Mesenchymal stem cell (in vitro differentiated cells and primary cell): ENCODE measurements at regions not wholly inside any gene's neighbourhood (a gene's known extent, or its start where the extent isn't known, plus 50 kb on each side); places are given as distances from the start of the nearest gene placed in this dataset.

Source experiments
- DNase-seq: peaks from one replicate; pipeline ENCODE4 v3.0.0-alpha.2; 2013
- H2AFZ ChIP-seq: one replicate; pipeline ENCODE4 v1.6.1; 2013; ENCODE audit warnings: low read depth, mild to moderate bottlenecking, control low read depth, inconsistent platforms, low read length, moderate library complexity
- H2AK5ac ChIP-seq: 2 replicates; pipeline ENCODE4 v1.6.1; 2013; ENCODE audit warnings: low read length, moderate library complexity, mild to moderate bottlenecking, inconsistent platforms; ENCODE audit not compliant: severe bottlenecking
- H2BK120ac ChIP-seq: one replicate; pipeline ENCODE4 v1.6.1; 2013; ENCODE audit warnings: low read depth, mild to moderate bottlenecking, inconsistent platforms, low read length, moderate library complexity
- H2BK12ac ChIP-seq, 2 experiments: one replicate each; pipeline ENCODE4 v1.6.1; 2013; ENCODE audit warnings: inconsistent platforms in 2 of 2, low read length in 2 of 2, mild to moderate bottlenecking in 2 of 2, moderate library complexity in 2 of 2, control low read depth in 1 of 2
- H2BK15ac ChIP-seq: one replicate; pipeline ENCODE4 v1.6.1; 2013; ENCODE audit warnings: mild to moderate bottlenecking, low read depth, inconsistent platforms; ENCODE audit not compliant: poor library complexity, severe bottlenecking
- H2BK5ac ChIP-seq: 2 replicates; pipeline ENCODE4 v1.6.1; 2013; ENCODE audit warnings: low read depth, mild to moderate bottlenecking, low read length, control low read depth, inconsistent platforms; ENCODE audit not compliant: poor library complexity, severe bottlenecking
- H3K14ac ChIP-seq, 2 experiments: one replicate each; pipeline ENCODE4 v1.6.1; 2013; ENCODE audit warnings: inconsistent platforms in 2 of 2, low read length in 2 of 2, control low read depth in 1 of 2, mild to moderate bottlenecking in 1 of 2, moderate library complexity in 1 of 2
- H3K18ac ChIP-seq, 2 experiments: one replicate each; pipeline ENCODE4 v1.6.1; 2013; ENCODE audit warnings: inconsistent platforms in 2 of 2, low read length in 2 of 2, control low read depth in 1 of 2, low read depth in 1 of 2, mild to moderate bottlenecking in 1 of 2
- H3K23ac ChIP-seq, 2 experiments: one replicate each; pipeline ENCODE4 v1.6.1; 2013; ENCODE audit warnings: inconsistent platforms in 2 of 2, low read length in 2 of 2, mild to moderate bottlenecking in 2 of 2, moderate library complexity in 2 of 2, control low read depth in 1 of 2
- H3K27ac ChIP-seq: 2 replicates; pipeline ENCODE4 v1.5.1; 2013; ENCODE audit warnings: mild to moderate bottlenecking, moderate library complexity, low read length, control low read depth, inconsistent platforms; ENCODE audit not compliant: poor library complexity, severe bottlenecking
- H3K27me3 ChIP-seq, 2 experiments: 2 replicates each; pipeline versions ENCODE4 v1.6.1 to v1.7.0; 2013; ENCODE audit warnings: low read length in 2 of 2, mild to moderate bottlenecking in 2 of 2, moderate library complexity in 2 of 2, control low read depth in 1 of 2, inconsistent platforms in 1 of 2; ENCODE audit not compliant: control insufficient read depth in 1 of 2, insufficient read depth in 1 of 2
- H3K36me3 ChIP-seq, 2 experiments: 2 replicates each; pipeline versions ENCODE4 v1.6.1 to v1.7.0; 2013; ENCODE audit warnings: low read length in 2 of 2, control low read depth in 1 of 2, inconsistent platforms in 1 of 2, low read depth in 1 of 2, mild to moderate bottlenecking in 1 of 2; ENCODE audit not compliant: insufficient read depth in 2 of 2, control insufficient read depth in 1 of 2
- H3K4ac ChIP-seq, 2 experiments: one replicate each; pipeline ENCODE4 v1.6.1; 2013; ENCODE audit warnings: inconsistent platforms in 2 of 2, low read length in 2 of 2, mild to moderate bottlenecking in 2 of 2, moderate library complexity in 2 of 2, control low read depth in 1 of 2, low read depth in 1 of 2
- H3K4me1 ChIP-seq: 2 replicates; pipeline ENCODE4 v1.6.1; 2013; ENCODE audit warnings: low read depth, low read length, control low read depth; ENCODE audit not compliant: control insufficient read depth, insufficient read depth
- H3K4me2 ChIP-seq: 2 replicates; pipeline ENCODE4 v1.6.1; 2013; ENCODE audit warnings: low read length, mild to moderate bottlenecking, inconsistent platforms; ENCODE audit not compliant: poor library complexity, severe bottlenecking
- H3K4me3 ChIP-seq, 2 experiments: 2 replicates each; pipeline versions ENCODE4 v1.5.1 to v1.7.0; 2013; ENCODE audit warnings: low read length in 2 of 2, mild to moderate bottlenecking in 2 of 2, control low read depth in 1 of 2, low read depth in 1 of 2; ENCODE audit not compliant: insufficient read depth in 1 of 2
- H3K79me1 ChIP-seq: replicated peaks from 2 replicates; pipeline ENCODE4 v1.6.1; 2013; ENCODE audit warnings: mild to moderate bottlenecking, control low read depth, low read length, inconsistent platforms; ENCODE audit not compliant: poor library complexity, severe bottlenecking
- H3K9ac ChIP-seq: 2 replicates; pipeline ENCODE4 v1.7.0; 2013; ENCODE audit warnings: mild to moderate bottlenecking, low read length, moderate library complexity
- H3K9me3 ChIP-seq: 2 replicates; pipeline ENCODE4 v1.7.0; 2013; ENCODE audit warnings: mild to moderate bottlenecking, low read length; ENCODE audit not compliant: control insufficient read depth
- H4K8ac ChIP-seq: one replicate; pipeline ENCODE4 v1.6.1; 2013; ENCODE audit warnings: inconsistent platforms, mild to moderate bottlenecking, low read length, moderate library complexity
- H4K91ac ChIP-seq: one replicate; pipeline ENCODE4 v1.6.1; 2013; ENCODE audit warnings: mild to moderate bottlenecking, low read length, inconsistent platforms
- WGBS: methylation state at CpG from one replicate; pipeline ENCODE4 v1.1.7; 2013; ENCODE audit warnings: mixed read lengths; 5-methylcytosine and 5-hydroxymethylcytosine counted together

GRCh38 chr3:56985878-56986277, 74.6 kb upstream of the SPATA12 start:
- Histone ChIP-seq H3K4ac (no peak overlapping the region), H3K4me3 (peak overlapping the region in 1 of 2 experiments; percentile 36), H4K91ac (peak overlapping the region; percentile 44), H4K8ac (peak overlapping the region; percentile 19), H2AK5ac (no peak overlapping the region), H2BK120ac (peak overlapping the region; percentile 49), H3K14ac (no peak overlapping the region), H3K4me2 (no peak overlapping the region), H3K36me3 (no peaks in the 10 kb centered on the region), H3K27ac (no peak overlapping the region), H3K27me3 (peaks cover 0 to 19% of the 10 kb centered on the region in 2 experiments), H3K18ac (peak overlapping the region in 1 of 2 experiments; percentile 13), H2BK5ac (no peak overlapping the region), H3K9me3 (no peaks in the 10 kb centered on the region), H3K9ac (peak overlapping the region; percentile 66), H2BK12ac (peak overlapping the region; percentile 28 to 67), H2BK15ac (peak overlapping the region; percentile 31), H3K79me1 (no peaks in the 10 kb centered on the region), H3K23ac (no peak overlapping the region), H3K4me1 (no peaks in the 10 kb centered on the region), H2AFZ (no peak overlapping the region)
- WGBS = 58% methylated on average over 2 of the region's 2 CpGs
- DNase-seq = peak; percentile 34

- Histone ChIP-seq H3K79me1 (no peaks in the 10 kb centered on the region), H3K18ac (peak overlapping the region; percentile 13 to 26), H3K4me3 (peak overlapping the region in 1 of 2 experiments; percentile 19), H2BK12ac (peak overlapping the region; percentile 28 to 67), H2BK15ac (peak overlapping the region; percentile 30), H2BK5ac (no peak overlapping the region), H2AK5ac (no peak overlapping the region), H3K27me3 (peaks cover 0 to 14% of the 10 kb centered on the region in 2 experiments), H4K8ac (peak overlapping the region; percentile 19), H2AFZ (no peak overlapping the region), H3K4me2 (no peak overlapping the region), H3K4me1 (peaks cover 2% of the 10 kb centered on the region), H3K14ac (no peak overlapping the region), H2BK120ac (peak overlapping the region; percentile 24), H4K91ac (peak overlapping the region; percentile 44), H3K4ac (peak overlapping the region in 1 of 2 experiments; percentile 66), H3K9me3 (no peaks in the 10 kb centered on the region), H3K9ac (peak overlapping the region; percentile 66), H3K27ac (no peak overlapping the region), H3K23ac (no peak overlapping the region), H3K36me3 (no peaks in the 10 kb centered on the region)
- 95% methylated on average over 9 of the region's 9 CpGs for WGBS
- no peak for DNase-seq
Observed at GRCh38 chr3:56985460-56985859, 75.0 kb upstream of the SPATA12 start.

GRCh38 chr3:56983427-56983826, 77.0 kb upstream of the SPATA12 start:
- no peak overlapping the region for H2BK15ac ChIP-seq
- H3K18ac ChIP-seq = no peak overlapping the region
- H3K36me3 ChIP-seq = no peaks in the 10 kb centered on the region
- no peak overlapping the region for H4K8ac ChIP-seq
- H3K23ac ChIP-seq = no peak overlapping the region
- no peak overlapping the region for H3K4ac ChIP-seq
- H2BK120ac ChIP-seq = no peak overlapping the region
- no peak overlapping the region for H3K4me2 ChIP-seq
- H3K9me3 ChIP-seq = no peaks in the 10 kb centered on the region
- H3K4me1 ChIP-seq = peaks cover 2% of the 10 kb centered on the region
- H3K79me1 ChIP-seq = no peaks in the 10 kb centered on the region
- no peak overlapping the region for H3K27ac ChIP-seq
- no peaks in the 10 kb centered on the region for H3K27me3 ChIP-seq
- no peak overlapping the region for H2AFZ ChIP-seq
- no peak overlapping the region for H2AK5ac ChIP-seq
- H2BK12ac ChIP-seq = no peak overlapping the region
- no peak for DNase-seq
- peak overlapping the region; percentile 85 for H4K91ac ChIP-seq
- H3K9ac ChIP-seq = no peak overlapping the region
- H3K4me3 ChIP-seq = no peak overlapping the region
- H3K14ac ChIP-seq = no peak overlapping the region
- H2BK5ac ChIP-seq = no peak overlapping the region
- WGBS = 94% methylated on average over 8 of the region's 8 CpGs

- Histone ChIP-seq H3K4ac (peak overlapping the region; percentile 6 to 57), H3K79me1 (no peaks in the 10 kb centered on the region), H2BK12ac (peak overlapping the region; percentile 79 to 83), H2AK5ac (no peak overlapping the region), H2BK120ac (peak overlapping the region; percentile 21), H3K14ac (peak overlapping the region in 1 of 2 experiments; percentile 74), H3K9ac (peak overlapping the region; percentile 73), H3K27ac (no peak overlapping the region), H3K4me3 (peak overlapping the region in 1 of 2 experiments; percentile 30), H3K27me3 (no peaks in the 10 kb centered on the region), H4K91ac (peak overlapping the region; percentile 23), H2AFZ (no peak overlapping the region), H3K18ac (peak overlapping the region; percentile 56 to 84), H3K4me1 (peaks cover 2% of the 10 kb centered on the region), H2BK15ac (no peak overlapping the region), H3K36me3 (no peaks in the 10 kb centered on the region), H3K4me2 (no peak overlapping the region), H4K8ac (peak overlapping the region; percentile 31), H3K23ac (peak overlapping the region in 1 of 2 experiments; percentile 41), H3K9me3 (no peaks in the 10 kb centered on the region), H2BK5ac (no peak overlapping the region)
- DNase-seq = no peak
- WGBS = 100% methylated on average over 2 of the region's 2 CpGs
Observed at GRCh38 chr3:56981445-56982230, 78.8 kb upstream of the SPATA12 start.
